CD4-positive, alpha-beta T cell (primary cell): ENCODE measurements at regions not wholly inside any gene's neighbourhood (a gene's known extent, or its start where the extent isn't known, plus 50 kb on each side); places are given as distances from the start of the nearest gene placed in this dataset.

Experiments used
- ATAC-seq: fragments of 200-7000 bp; cut with Tn5 transposase; one replicate; pipeline ENCODE4 v1.10.0; 2022; ENCODE audit warnings: mild to moderate bottlenecking; ENCODE audit not compliant: poor library complexity
- CTCF ChIA-PET: fragments of 350-600 bp; sonication (Branson Sonifier 250); formaldehyde crosslinking; loops from one replicate; lab custom pipeline; 2021; ENCODE audit warnings: antibody characterized with exemption, inconsistent platforms; lab: Charles Lee
- POLR2A ChIA-PET: fragments of 350-600 bp; sonication (Branson Sonifier 250); formaldehyde crosslinking; loops from one replicate; lab custom pipeline; 2021; ENCODE audit warnings: antibody characterized with exemption, inconsistent platforms; lab: Charles Lee
- DNase-seq, 14 experiments: peaks; one replicate each; pipeline ENCODE4 v3.0.0-alpha.2; 2013 to 2020; ENCODE audit warnings: mixed read lengths in 2 of 14
- H3K27ac ChIP-seq, 2 donors: one replicate each; pipeline versions ENCODE4 v1.5.1 to v1.7.0; 2013; ENCODE audit warnings: low read length in 2 of 2, low read depth in 1 of 2, mild to moderate bottlenecking in 1 of 2
- H3K27me3 ChIP-seq, 2 experiments: 1 replicate in 1 of 2; 2 replicates in 1 of 2; pipeline versions ENCODE4 v1.6.1 to v1.7.0; 2013; ENCODE audit warnings: low read length in 2 of 2, control low read depth in 1 of 2, mild to moderate bottlenecking in 1 of 2, moderate library complexity in 1 of 2; ENCODE audit not compliant: insufficient read depth in 2 of 2, control insufficient read depth in 1 of 2
- H3K36me3 ChIP-seq: one replicate; pipeline ENCODE4 v1.6.1; 2013; ENCODE audit warnings: low read length, control low read depth; ENCODE audit not compliant: insufficient read depth
- H3K4me1 ChIP-seq: one replicate; pipeline ENCODE4 v1.6.1; 2013; ENCODE audit warnings: low read length, control low read depth; ENCODE audit not compliant: insufficient read depth
- H3K4me3 ChIP-seq: one replicate; pipeline ENCODE4 v1.5.1; 2013; ENCODE audit warnings: mild to moderate bottlenecking, low read length, moderate library complexity
- H3K9me3 ChIP-seq, 2 experiments: 1 replicate in 1 of 2; 2 replicates in 1 of 2; pipeline versions ENCODE4 v1.6.1 to v1.7.0; 2013; ENCODE audit warnings: low read length in 2 of 2, mild to moderate bottlenecking in 2 of 2, control low read depth in 1 of 2, moderate library complexity in 1 of 2; ENCODE audit not compliant: control insufficient read depth in 1 of 2, insufficient read depth in 1 of 2
- H3K27ac Mint-ChIP-seq: one replicate; pipeline ENCODE4 v1.8.0; 2020; ENCODE audit warnings: mixed read lengths
- H3K27me3 Mint-ChIP-seq: one replicate; pipeline ENCODE4 v1.8.0; 2021; ENCODE audit warnings: mixed read lengths
- H3K36me3 Mint-ChIP-seq: one replicate; pipeline ENCODE4 v1.8.0; 2021; ENCODE audit warnings: low read depth, mixed read lengths
- H3K4me1 Mint-ChIP-seq: one replicate; pipeline ENCODE4 v1.8.0; 2021; ENCODE audit warnings: low read depth, mixed read lengths
- H3K4me3 Mint-ChIP-seq: one replicate; pipeline ENCODE4 v1.8.0; 2020; ENCODE audit warnings: mild to moderate bottlenecking, mixed read lengths
- H3K9me3 Mint-ChIP-seq: one replicate; pipeline ENCODE4 v1.8.0; 2020; ENCODE audit warnings: mixed read lengths
- intact Hi-C, 2 experiments: fragments of 100-400 bp; cut with DNase I in 1 of 2; cut with micrococcal nuclease in 1 of 2; formaldehyde crosslinking; loops; one replicate each; pipeline versions ENCODE4 v1.15.1 to v1.9.0; 2023 to 2025; cut with DNase I, micrococcal nuclease
- TF ChIP-seq, protein P1 (sequence below): fragments of 200-600 bp; IDR thresholded peaks from one replicate; pipeline ENCODE4 v1.8.0; 2022; ENCODE audit warnings: antibody characterized with exemption, mild to moderate bottlenecking

GRCh38 chr18:33805592-33805991 is 227.6 kb downstream of the ASXL3 start:
- intact Hi-C loops, result no loop called here
- ChIA-PET POLR2A (no interaction called here), CTCF (no interaction called here)
- no peaks in the 10 kb centered on the region for H3K36me3 ChIP-seq
- no peaks in the 10 kb centered on the region for H3K36me3 Mint-ChIP-seq
- H3K27ac Mint-ChIP-seq, result no peak overlapping the region
- TF ChIP-seq, protein P1, sequence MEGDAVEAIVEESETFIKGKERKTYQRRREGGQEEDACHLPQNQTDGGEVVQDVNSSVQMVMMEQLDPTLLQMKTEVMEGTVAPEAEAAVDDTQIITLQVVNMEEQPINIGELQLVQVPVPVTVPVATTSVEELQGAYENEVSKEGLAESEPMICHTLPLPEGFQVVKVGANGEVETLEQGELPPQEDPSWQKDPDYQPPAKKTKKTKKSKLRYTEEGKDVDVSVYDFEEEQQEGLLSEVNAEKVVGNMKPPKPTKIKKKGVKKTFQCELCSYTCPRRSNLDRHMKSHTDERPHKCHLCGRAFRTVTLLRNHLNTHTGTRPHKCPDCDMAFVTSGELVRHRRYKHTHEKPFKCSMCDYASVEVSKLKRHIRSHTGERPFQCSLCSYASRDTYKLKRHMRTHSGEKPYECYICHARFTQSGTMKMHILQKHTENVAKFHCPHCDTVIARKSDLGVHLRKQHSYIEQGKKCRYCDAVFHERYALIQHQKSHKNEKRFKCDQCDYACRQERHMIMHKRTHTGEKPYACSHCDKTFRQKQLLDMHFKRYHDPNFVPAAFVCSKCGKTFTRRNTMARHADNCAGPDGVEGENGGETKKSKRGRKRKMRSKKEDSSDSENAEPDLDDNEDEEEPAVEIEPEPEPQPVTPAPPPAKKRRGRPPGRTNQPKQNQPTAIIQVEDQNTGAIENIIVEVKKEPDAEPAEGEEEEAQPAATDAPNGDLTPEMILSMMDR, result no peak
- no peaks in the 10 kb centered on the region for H3K27me3 ChIP-seq
- DNase-seq (no peak), ATAC-seq (no peak)
- no peak overlapping the region for H3K27ac ChIP-seq
- no peaks in the 10 kb centered on the region for H3K27me3 Mint-ChIP-seq
- peaks cover 3% of the 10 kb centered on the region for H3K9me3 Mint-ChIP-seq
- no peaks in the 10 kb centered on the region for H3K4me1 Mint-ChIP-seq
- H3K4me3 ChIP-seq, result no peak overlapping the region
- peaks cover 0 to 11% of the 10 kb centered on the region in 2 experiments for H3K9me3 ChIP-seq
- H3K4me1 ChIP-seq, result no peaks in the 10 kb centered on the region
- no peak overlapping the region for H3K4me3 Mint-ChIP-seq

GRCh38 chr18:33804258-33804657 is 226.2 kb downstream of the ASXL3 start:
- intact Hi-C loops, result no loop called here
- Mint-ChIP-seq H3K36me3 (no peaks in the 10 kb centered on the region), H3K4me1 (no peaks in the 10 kb centered on the region), H3K4me3 (no peak overlapping the region), H3K27me3 (no peaks in the 10 kb centered on the region), H3K9me3 (no peaks in the 10 kb centered on the region), H3K27ac (no peak overlapping the region)
- DNase-seq, result no peak
- H3K27me3 ChIP-seq, result no peaks in the 10 kb centered on the region
- no peak for ATAC-seq
- TF ChIP-seq, protein P1, result no peak
- ChIA-PET POLR2A (no interaction called here), CTCF (no interaction called here)
- H3K9me3 ChIP-seq, result peaks cover 0 to 7% of the 10 kb centered on the region in 2 experiments
- no peak overlapping the region for H3K27ac ChIP-seq
- no peaks in the 10 kb centered on the region for H3K4me1 ChIP-seq
- H3K36me3 ChIP-seq, result no peaks in the 10 kb centered on the region
- H3K4me3 ChIP-seq, result no peak overlapping the region

GRCh38 chr18:33803636-33804035 is 225.6 kb downstream of the ASXL3 start:
- H3K4me3 Mint-ChIP-seq, result no peak overlapping the region
- Histone ChIP-seq H3K9me3 (peaks cover 0 to 7% of the 10 kb centered on the region in 2 experiments), H3K27me3 (no peaks in the 10 kb centered on the region), H3K27ac (no peak overlapping the region), H3K36me3 (no peaks in the 10 kb centered on the region), H3K4me1 (no peaks in the 10 kb centered on the region), H3K4me3 (no peak overlapping the region)
- intact Hi-C loops, result no loop called here
- H3K27ac Mint-ChIP-seq, result no peak overlapping the region
- no peaks in the 10 kb centered on the region for H3K36me3 Mint-ChIP-seq
- CTCF ChIA-PET, result no interaction called here
- H3K9me3 Mint-ChIP-seq, result no peaks in the 10 kb centered on the region
- ATAC-seq (no peak), DNase-seq (no peak)
- POLR2A ChIA-PET, result no interaction called here
- H3K4me1 Mint-ChIP-seq, result no peaks in the 10 kb centered on the region
- no peaks in the 10 kb centered on the region for H3K27me3 Mint-ChIP-seq
- TF ChIP-seq, protein P1, result no peak
